ENCODE measurements at regions not wholly inside any gene's neighbourhood (a gene's known extent, or its start where the extent isn't known, plus 50 kb on each side); places are given as distances from the start of the nearest gene placed in this dataset.

- WGBS, 2 experiments (ENCODE audit: insufficient coverage in 2 of 2): 67 to 80% methylated on average over 1 of the region's 1 CpG
- peaks cover under 1% of the 10 kb centered on the region for H3K4me1 ChIP-seq (ENCODE audit: control insufficient read depth, insufficient read depth, low read length, poor library complexity, severe bottlenecking)
- no peaks in the 10 kb centered on the region for H3K36me3 ChIP-seq (ENCODE audit: control insufficient read depth, insufficient read depth, low read length)
Measured at GRCh38 chr14:44828023-44828422, 133.7 kb downstream of the KLHL28 start.

GRCh38 chr14:44820230-44820964 is 141.3 kb downstream of the KLHL28 start:
- 40 to 50% methylated on average over 1 to 3 of the region's 5 CpGs for WGBS, 2 experiments (ENCODE audit: insufficient coverage in 2 of 2)
- Histone ChIP-seq H3K4me1 (ENCODE audit: control insufficient read depth, insufficient read depth, low read length, poor library complexity, severe bottlenecking) (peaks cover 13% of the 10 kb centered on the region), H3K36me3 (ENCODE audit: control insufficient read depth, insufficient read depth, low read length) (no peaks in the 10 kb centered on the region), H3K27ac (ENCODE audit: low read depth, low read length, severe bottlenecking) (peak overlapping the region; percentile 67), H3K4me3 (ENCODE audit: extremely low read depth, insufficient read depth, low read length, poor library complexity, severe bottlenecking) (no peak overlapping the region), H3K9me3 (ENCODE audit: control insufficient read depth, low read length) (no peaks in the 10 kb centered on the region)

More at GRCh38 chr14:44828023-44828422, 133.7 kb downstream of the KLHL28 start:
- H3K27ac ChIP-seq (ENCODE audit: low read depth, low read length, severe bottlenecking): no peak overlapping the region
- H3K4me3 ChIP-seq (ENCODE audit: extremely low read depth, insufficient read depth, low read length, poor library complexity, severe bottlenecking): no peak overlapping the region
- H3K9me3 ChIP-seq (ENCODE audit: control insufficient read depth, low read length): no peaks in the 10 kb centered on the region

GRCh38 chr14:44814196-44814595 is 147.6 kb downstream of the KLHL28 start:
- Histone ChIP-seq H3K4me3 (ENCODE audit: extremely low read depth, insufficient read depth, low read length, poor library complexity, severe bottlenecking) (no peak overlapping the region), H3K4me1 (ENCODE audit: control insufficient read depth, insufficient read depth, low read length, poor library complexity, severe bottlenecking) (no peaks in the 10 kb centered on the region), H3K9me3 (ENCODE audit: control insufficient read depth, low read length) (no peaks in the 10 kb centered on the region), H3K36me3 (ENCODE audit: control insufficient read depth, insufficient read depth, low read length) (no peaks in the 10 kb centered on the region), H3K27ac (ENCODE audit: low read depth, low read length, severe bottlenecking) (no peak overlapping the region)
- WGBS, 2 experiments (ENCODE audit: insufficient coverage in 2 of 2): 94% methylated on average over 2 of the region's 2 CpGs; no CpG with 5 or more reads in 1 of the 2 experiments

- H3K4me1 ChIP-seq (ENCODE audit: control insufficient read depth, insufficient read depth, low read length, poor library complexity, severe bottlenecking): no peaks in the 10 kb centered on the region
- no peaks in the 10 kb centered on the region for H3K36me3 ChIP-seq (ENCODE audit: control insufficient read depth, insufficient read depth, low read length)
- H3K4me3 ChIP-seq (ENCODE audit: extremely low read depth, insufficient read depth, low read length, poor library complexity, severe bottlenecking): no peak overlapping the region
- no peak overlapping the region for H3K27ac ChIP-seq (ENCODE audit: low read depth, low read length, severe bottlenecking)
- WGBS, 2 experiments (ENCODE audit: insufficient coverage in 2 of 2): 86 to 91% methylated on average over 9 to 10 of the region's 10 CpGs
- no peaks in the 10 kb centered on the region for H3K9me3 ChIP-seq (ENCODE audit: control insufficient read depth, low read length)
Measured at GRCh38 chr14:44812672-44813071, 149.1 kb downstream of the KLHL28 start.

GRCh38 chr14:44804391-44804790 is 157.4 kb downstream of the KLHL28 start:
- Histone ChIP-seq H3K9me3 (ENCODE audit: control insufficient read depth, low read length) (peaks cover 5% of the 10 kb centered on the region), H3K4me1 (ENCODE audit: control insufficient read depth, insufficient read depth, low read length, poor library complexity, severe bottlenecking) (no peaks in the 10 kb centered on the region), H3K4me3 (ENCODE audit: extremely low read depth, insufficient read depth, low read length, poor library complexity, severe bottlenecking) (no peak overlapping the region), H3K27ac (ENCODE audit: low read depth, low read length, severe bottlenecking) (no peak overlapping the region), H3K36me3 (ENCODE audit: control insufficient read depth, insufficient read depth, low read length) (no peaks in the 10 kb centered on the region)

GRCh38 chr14:44803239-44803905 is 158.4 kb downstream of the KLHL28 start:
- Histone ChIP-seq H3K36me3 (ENCODE audit: control insufficient read depth, insufficient read depth, low read length) (no peaks in the 10 kb centered on the region), H3K4me3 (ENCODE audit: extremely low read depth, insufficient read depth, low read length, poor library complexity, severe bottlenecking) (no peak overlapping the region), H3K9me3 (ENCODE audit: control insufficient read depth, low read length) (peaks cover 5% of the 10 kb centered on the region), H3K27ac (ENCODE audit: low read depth, low read length, severe bottlenecking) (no peak overlapping the region), H3K4me1 (ENCODE audit: control insufficient read depth, insufficient read depth, low read length, poor library complexity, severe bottlenecking) (no peaks in the 10 kb centered on the region)
- no CpG with 5 or more reads among the region's 1 CpG for WGBS, 2 experiments (ENCODE audit: insufficient coverage in 2 of 2)

- Histone ChIP-seq H3K4me1 (ENCODE audit: control insufficient read depth, insufficient read depth, low read length, poor library complexity, severe bottlenecking) (no peaks in the 10 kb centered on the region), H3K4me3 (ENCODE audit: extremely low read depth, insufficient read depth, low read length, poor library complexity, severe bottlenecking) (no peak overlapping the region), H3K36me3 (ENCODE audit: control insufficient read depth, insufficient read depth, low read length) (no peaks in the 10 kb centered on the region), H3K27ac (ENCODE audit: low read depth, low read length, severe bottlenecking) (no peak overlapping the region), H3K9me3 (ENCODE audit: control insufficient read depth, low read length) (no peaks in the 10 kb centered on the region)
- WGBS, 2 experiments (ENCODE audit: insufficient coverage in 2 of 2): 91 to 96% methylated on average over 25 to 32 of the region's 60 CpGs
Measured at GRCh38 chr14:44798386-44799242, 163.1 kb downstream of the KLHL28 start.

GRCh38 chr14:44795725-44796124 is 166.0 kb downstream of the KLHL28 start:
- no CpG with 5 or more reads among the region's 1 CpG for WGBS, 2 experiments (ENCODE audit: insufficient coverage in 2 of 2)
- H3K9me3 ChIP-seq (ENCODE audit: control insufficient read depth, low read length): no peaks in the 10 kb centered on the region

GRCh38 chr14:44791730-44792129 is 170.0 kb downstream of the KLHL28 start:
- no peak overlapping the region for H3K27ac ChIP-seq (ENCODE audit: low read depth, low read length, severe bottlenecking)
- H3K36me3 ChIP-seq (ENCODE audit: control insufficient read depth, insufficient read depth, low read length): no peaks in the 10 kb centered on the region
- H3K4me1 ChIP-seq (ENCODE audit: control insufficient read depth, insufficient read depth, low read length, poor library complexity, severe bottlenecking): no peaks in the 10 kb centered on the region
- H3K9me3 ChIP-seq (ENCODE audit: control insufficient read depth, low read length): no peaks in the 10 kb centered on the region
- 100% methylated on average over 1 of the region's 3 CpGs; no CpG with 5 or more reads in 1 of the 2 experiments for WGBS, 2 experiments (ENCODE audit: insufficient coverage in 2 of 2)
- no peak overlapping the region for H3K4me3 ChIP-seq (ENCODE audit: extremely low read depth, insufficient read depth, low read length, poor library complexity, severe bottlenecking)

More at GRCh38 chr14:44795725-44796124, 166.0 kb downstream of the KLHL28 start:
- H3K27ac ChIP-seq (ENCODE audit: low read depth, low read length, severe bottlenecking): no peak overlapping the region
- no peaks in the 10 kb centered on the region for H3K4me1 ChIP-seq (ENCODE audit: control insufficient read depth, insufficient read depth, low read length, poor library complexity, severe bottlenecking)
- H3K4me3 ChIP-seq (ENCODE audit: extremely low read depth, insufficient read depth, low read length, poor library complexity, severe bottlenecking): no peak overlapping the region
- H3K36me3 ChIP-seq (ENCODE audit: control insufficient read depth, insufficient read depth, low read length): no peaks in the 10 kb centered on the region

- no peaks in the 10 kb centered on the region for H3K9me3 ChIP-seq (ENCODE audit: control insufficient read depth, low read length)
- no peaks in the 10 kb centered on the region for H3K4me1 ChIP-seq (ENCODE audit: control insufficient read depth, insufficient read depth, low read length, poor library complexity, severe bottlenecking)
- H3K4me3 ChIP-seq (ENCODE audit: extremely low read depth, insufficient read depth, low read length, poor library complexity, severe bottlenecking): no peak overlapping the region
- no CpG with 5 or more reads among the region's 1 CpG for WGBS, 2 experiments (ENCODE audit: insufficient coverage in 2 of 2)
- H3K27ac ChIP-seq (ENCODE audit: low read depth, low read length, severe bottlenecking): no peak overlapping the region
- H3K36me3 ChIP-seq (ENCODE audit: control insufficient read depth, insufficient read depth, low read length): no peaks in the 10 kb centered on the region
Measured at GRCh38 chr14:44788612-44789011, 173.1 kb downstream of the KLHL28 start.

All from mesodermal cell (in vitro differentiated cells).